ENCODE measurements at regions not wholly inside any gene's neighbourhood (a gene's known extent, or its start where the extent isn't known, plus 50 kb on each side); places are given as distances from the start of the nearest gene placed in this dataset.

GRCh38 chr2:120447127-120447785 lies 101.3 kb downstream of the INHBB start (continued):
- TF ChIP-seq E2F6 (IDR thresholded peaks at IDR 0.05), result no peak
- no peak for TF ChIP-seq MAFK (IDR thresholded peaks at IDR 0.05; ENCODE audit: low read depth, low read length)
- no peak for TF ChIP-seq KDM1A (IDR thresholded peaks at IDR 0.05; ENCODE audit: borderline replicate concordance, low read length)
